Uterus (tissue), 2 donors: ENCODE measurements at regions not wholly inside any gene's neighbourhood (a gene's known extent, or its start where the extent isn't known, plus 50 kb on each side); places are given as distances from the start of the nearest gene placed in this dataset.

ENCODE experiments used
- POLR2A ChIP-seq, 2 donors: fragments of 450-650 bp; IDR thresholded peaks; one replicate each; pipeline ENCODE4 v1.6.1; 2016; ENCODE audit warnings: antibody characterized with exemption in 2 of 2, mild to moderate bottlenecking in 1 of 2, moderate library complexity in 1 of 2
- TF ChIP-seq, protein P1 (sequence below), 4 experiments: fragments of 200-600 bp in 2 of 4; fragments of 450-650 bp in 2 of 4; sonication (generic) in 2 of 4; IDR thresholded peaks; one replicate each; pipeline ENCODE4 v1.5.1; 2016 to 2019; ENCODE audit warnings: antibody characterized with exemption in 4 of 4, mild to moderate bottlenecking in 2 of 4, moderate library complexity in 1 of 4

DNA sequence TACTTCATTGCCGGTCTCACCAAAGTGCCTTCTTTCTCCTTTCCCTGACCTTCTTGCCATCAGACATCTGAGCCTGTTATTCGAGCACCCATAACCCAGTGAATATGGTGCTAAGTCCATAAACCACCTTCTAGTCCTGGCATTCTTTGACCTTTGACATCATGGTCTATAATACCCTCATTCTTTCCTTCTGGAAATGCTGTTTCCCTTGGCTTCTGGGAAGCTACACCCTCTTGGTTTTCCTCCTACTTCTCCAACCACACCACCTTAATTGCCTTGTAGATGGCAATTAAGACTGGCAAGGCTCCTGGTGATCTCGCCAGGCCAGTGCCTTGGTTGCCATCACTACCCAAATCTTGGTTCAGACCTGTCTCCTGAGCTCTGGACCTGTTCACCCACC is 56.1 kb upstream of the TRAK1 start:
- no peak for TF ChIP-seq POLR2A (IDR thresholded peaks at IDR 0.05)
- TF ChIP-seq, protein P1, sequence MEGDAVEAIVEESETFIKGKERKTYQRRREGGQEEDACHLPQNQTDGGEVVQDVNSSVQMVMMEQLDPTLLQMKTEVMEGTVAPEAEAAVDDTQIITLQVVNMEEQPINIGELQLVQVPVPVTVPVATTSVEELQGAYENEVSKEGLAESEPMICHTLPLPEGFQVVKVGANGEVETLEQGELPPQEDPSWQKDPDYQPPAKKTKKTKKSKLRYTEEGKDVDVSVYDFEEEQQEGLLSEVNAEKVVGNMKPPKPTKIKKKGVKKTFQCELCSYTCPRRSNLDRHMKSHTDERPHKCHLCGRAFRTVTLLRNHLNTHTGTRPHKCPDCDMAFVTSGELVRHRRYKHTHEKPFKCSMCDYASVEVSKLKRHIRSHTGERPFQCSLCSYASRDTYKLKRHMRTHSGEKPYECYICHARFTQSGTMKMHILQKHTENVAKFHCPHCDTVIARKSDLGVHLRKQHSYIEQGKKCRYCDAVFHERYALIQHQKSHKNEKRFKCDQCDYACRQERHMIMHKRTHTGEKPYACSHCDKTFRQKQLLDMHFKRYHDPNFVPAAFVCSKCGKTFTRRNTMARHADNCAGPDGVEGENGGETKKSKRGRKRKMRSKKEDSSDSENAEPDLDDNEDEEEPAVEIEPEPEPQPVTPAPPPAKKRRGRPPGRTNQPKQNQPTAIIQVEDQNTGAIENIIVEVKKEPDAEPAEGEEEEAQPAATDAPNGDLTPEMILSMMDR (IDR thresholded peaks at IDR 0.05) = no peak
